ENCODE measurements at regions not wholly inside any gene's neighbourhood (a gene's known extent, or its start where the extent isn't known, plus 50 kb on each side); places are given as distances from the start of the nearest gene placed in this dataset.

GRCh38 chr17:77594416-77595209, 363.9 kb upstream of the TNRC6C start:
- Histone ChIP-seq H3F3A (ENCODE audit: insufficient read depth) (no peaks in the 10 kb centered on the region), H2AFZ (ENCODE audit: low read depth, low read length, severe bottlenecking) (no peak overlapping the region), H3K9me3 (ENCODE audit: insufficient read depth, low read length) (no peaks in the 10 kb centered on the region), H3K27me3 (ENCODE audit: low read length) (no peaks in the 10 kb centered on the region), H3K36me3 (ENCODE audit: low read length) (no peaks in the 10 kb centered on the region), H3K4me3 (ENCODE audit: insufficient read depth, low read length, poor library complexity, severe bottlenecking) (no peak overlapping the region), H3K9me2 (replicated peaks; ENCODE audit: insufficient read depth, low read length) (no peaks in the 10 kb centered on the region), H3K79me2 (ENCODE audit: insufficient read depth, low read length) (no peaks in the 10 kb centered on the region), H3K27ac (ENCODE audit: low read depth, low read length) (no peak overlapping the region), H3K9ac (ENCODE audit: low read length) (no peak overlapping the region), H3K4me2 (ENCODE audit: low read depth, low read length, poor library complexity, severe bottlenecking) (no peak overlapping the region), H4K20me1 (ENCODE audit: low read depth, low read length) (no peaks in the 10 kb centered on the region)
- TF ChIP-seq CTCF (IDR thresholded peaks at IDR 0.05; ENCODE audit: insufficient read depth, low read length, poor library complexity, severe bottlenecking) = no peak
- no peak for TF ChIP-seq EZH2phosphoT487 (conservative IDR thresholded peaks at IDR 0.05; ENCODE audit: low read length)

- Histone ChIP-seq H4K20me1 (ENCODE audit: low read depth, low read length) (no peaks in the 10 kb centered on the region), H3K27ac (ENCODE audit: low read depth, low read length) (no peak overlapping the region), H3K4me3 (ENCODE audit: insufficient read depth, low read length, poor library complexity, severe bottlenecking) (no peak overlapping the region), H3K9me3 (ENCODE audit: insufficient read depth, low read length) (no peaks in the 10 kb centered on the region), H3K9me2 (replicated peaks; ENCODE audit: insufficient read depth, low read length) (no peaks in the 10 kb centered on the region), H3K79me2 (ENCODE audit: insufficient read depth, low read length) (no peaks in the 10 kb centered on the region), H2AFZ (ENCODE audit: low read depth, low read length, severe bottlenecking) (no peak overlapping the region), H3K36me3 (ENCODE audit: low read length) (no peaks in the 10 kb centered on the region), H3F3A (ENCODE audit: insufficient read depth) (no peaks in the 10 kb centered on the region), H3K4me2 (ENCODE audit: low read depth, low read length, poor library complexity, severe bottlenecking) (no peak overlapping the region), H3K9ac (ENCODE audit: low read length) (no peak overlapping the region), H3K27me3 (ENCODE audit: low read length) (no peaks in the 10 kb centered on the region)
- no peak for TF ChIP-seq CTCF (IDR thresholded peaks at IDR 0.05; ENCODE audit: insufficient read depth, low read length, poor library complexity, severe bottlenecking)
- no peak for TF ChIP-seq EZH2phosphoT487 (conservative IDR thresholded peaks at IDR 0.05; ENCODE audit: low read length)
Measured at GRCh38 chr17:77596491-77597417, 361.7 kb upstream of the TNRC6C start.

- Histone ChIP-seq H3K27ac (ENCODE audit: low read depth, low read length) (no peak overlapping the region), H3F3A (ENCODE audit: insufficient read depth) (no peaks in the 10 kb centered on the region), H3K9me3 (ENCODE audit: insufficient read depth, low read length) (no peaks in the 10 kb centered on the region), H3K4me2 (ENCODE audit: low read depth, low read length, poor library complexity, severe bottlenecking) (no peak overlapping the region), H3K4me3 (ENCODE audit: insufficient read depth, low read length, poor library complexity, severe bottlenecking) (no peak overlapping the region), H3K9me2 (replicated peaks; ENCODE audit: insufficient read depth, low read length) (no peaks in the 10 kb centered on the region), H3K9ac (ENCODE audit: low read length) (no peak overlapping the region), H3K79me2 (ENCODE audit: insufficient read depth, low read length) (no peaks in the 10 kb centered on the region), H2AFZ (ENCODE audit: low read depth, low read length, severe bottlenecking) (no peak overlapping the region), H3K36me3 (ENCODE audit: low read length) (no peaks in the 10 kb centered on the region), H3K27me3 (ENCODE audit: low read length) (no peaks in the 10 kb centered on the region), H4K20me1 (ENCODE audit: low read depth, low read length) (no peaks in the 10 kb centered on the region)
- TF ChIP-seq EZH2phosphoT487 (conservative IDR thresholded peaks at IDR 0.05; ENCODE audit: low read length) (no peak), CTCF (IDR thresholded peaks at IDR 0.05; ENCODE audit: insufficient read depth, low read length, poor library complexity, severe bottlenecking) (no peak)
Measured at GRCh38 chr17:77597418-77598240, 360.9 kb upstream of the TNRC6C start.
